Activated B cell treated with CpG ODN at 0.5 μM for 24 hours (primary cell): ENCODE measurements at regions not wholly inside any gene's neighbourhood (a gene's known extent, or its start where the extent isn't known, plus 50 kb on each side); places are given as distances from the start of the nearest gene placed in this dataset.

Source experiments
- ATAC-seq: fragments of 200-7000 bp; cut with Tn5 transposase; one replicate; pipeline ENCODE4 v1.10.0; 2021; ENCODE audit warnings: low read depth, mild to moderate bottlenecking, moderate library complexity
- CTCF ChIA-PET: fragments of 350-600 bp; sonication (Branson Sonifier 250); formaldehyde crosslinking; loops from one replicate; lab custom pipeline; 2021; ENCODE audit warnings: antibody characterized with exemption; lab: Charles Lee
- POLR2A ChIA-PET: fragments of 350-600 bp; sonication (Branson Sonifier 250); formaldehyde crosslinking; loops from one replicate; lab custom pipeline; 2021; ENCODE audit warnings: antibody characterized with exemption; lab: Charles Lee
- DNase-seq: peaks from one replicate; pipeline ENCODE4 v3.0.0; 2022
- H3K27ac Mint-ChIP-seq: one replicate; pipeline ENCODE4 v1.8.0; 2020; ENCODE audit warnings: mixed read lengths
- H3K27me3 Mint-ChIP-seq: one replicate; pipeline ENCODE4 v1.8.0; 2021; ENCODE audit warnings: mixed read lengths
- H3K36me3 Mint-ChIP-seq: one replicate; pipeline ENCODE4 v1.8.0; 2021; ENCODE audit warnings: low read depth, mixed read lengths
- H3K4me1 Mint-ChIP-seq: one replicate; pipeline ENCODE4 v1.8.0; 2021; ENCODE audit warnings: mixed read lengths
- H3K4me3 Mint-ChIP-seq: one replicate; pipeline ENCODE4 v1.8.0; 2020; ENCODE audit warnings: mild to moderate bottlenecking, mixed read lengths
- H3K9me3 Mint-ChIP-seq: one replicate; pipeline ENCODE4 v1.8.0; 2020; ENCODE audit warnings: mixed read lengths
- intact Hi-C: fragments of 100-400 bp; cut with micrococcal nuclease; formaldehyde crosslinking; loops from one replicate; pipeline ENCODE4 v1.15.1; 2024
- TF ChIP-seq, protein P1 (sequence below): fragments of 200-600 bp; IDR thresholded peaks from one replicate; pipeline ENCODE4 v1.8.0; 2022; ENCODE audit warnings: antibody characterized with exemption, mild to moderate bottlenecking

DNA sequence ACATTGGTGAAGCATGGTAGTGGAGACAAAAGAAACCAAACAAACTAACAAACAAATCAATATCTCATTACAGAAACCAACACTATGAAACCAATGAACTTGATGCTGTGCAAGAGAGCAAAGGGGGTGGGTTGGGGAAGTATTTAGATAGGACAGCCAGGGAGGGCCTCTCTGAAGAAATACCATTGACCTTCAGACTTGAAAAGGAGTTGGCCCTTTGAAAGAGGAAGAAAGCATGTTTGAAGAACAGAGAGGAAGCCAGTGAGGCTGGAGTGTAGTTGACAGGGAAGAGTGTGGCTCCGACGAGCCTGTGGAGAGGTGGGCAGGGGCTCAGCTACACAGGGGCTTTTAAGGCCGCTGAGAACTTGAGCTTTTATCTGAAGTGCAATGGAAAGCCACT lies 151.0 kb upstream of the GATA6 start:
- Mint-ChIP-seq H3K4me1 (no peaks in the 10 kb centered on the region), H3K36me3 (no peaks in the 10 kb centered on the region), H3K27ac (no peak overlapping the region), H3K4me3 (no peak overlapping the region), H3K27me3 (no peaks in the 10 kb centered on the region), H3K9me3 (peaks cover 9% of the 10 kb centered on the region)
- TF ChIP-seq, protein P1, sequence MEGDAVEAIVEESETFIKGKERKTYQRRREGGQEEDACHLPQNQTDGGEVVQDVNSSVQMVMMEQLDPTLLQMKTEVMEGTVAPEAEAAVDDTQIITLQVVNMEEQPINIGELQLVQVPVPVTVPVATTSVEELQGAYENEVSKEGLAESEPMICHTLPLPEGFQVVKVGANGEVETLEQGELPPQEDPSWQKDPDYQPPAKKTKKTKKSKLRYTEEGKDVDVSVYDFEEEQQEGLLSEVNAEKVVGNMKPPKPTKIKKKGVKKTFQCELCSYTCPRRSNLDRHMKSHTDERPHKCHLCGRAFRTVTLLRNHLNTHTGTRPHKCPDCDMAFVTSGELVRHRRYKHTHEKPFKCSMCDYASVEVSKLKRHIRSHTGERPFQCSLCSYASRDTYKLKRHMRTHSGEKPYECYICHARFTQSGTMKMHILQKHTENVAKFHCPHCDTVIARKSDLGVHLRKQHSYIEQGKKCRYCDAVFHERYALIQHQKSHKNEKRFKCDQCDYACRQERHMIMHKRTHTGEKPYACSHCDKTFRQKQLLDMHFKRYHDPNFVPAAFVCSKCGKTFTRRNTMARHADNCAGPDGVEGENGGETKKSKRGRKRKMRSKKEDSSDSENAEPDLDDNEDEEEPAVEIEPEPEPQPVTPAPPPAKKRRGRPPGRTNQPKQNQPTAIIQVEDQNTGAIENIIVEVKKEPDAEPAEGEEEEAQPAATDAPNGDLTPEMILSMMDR = no peak
- no peak for ATAC-seq
- ChIA-PET CTCF (no interaction called here), POLR2A (no interaction called here)
- no peak for DNase-seq
- intact Hi-C loops = no loop called here

DNA sequence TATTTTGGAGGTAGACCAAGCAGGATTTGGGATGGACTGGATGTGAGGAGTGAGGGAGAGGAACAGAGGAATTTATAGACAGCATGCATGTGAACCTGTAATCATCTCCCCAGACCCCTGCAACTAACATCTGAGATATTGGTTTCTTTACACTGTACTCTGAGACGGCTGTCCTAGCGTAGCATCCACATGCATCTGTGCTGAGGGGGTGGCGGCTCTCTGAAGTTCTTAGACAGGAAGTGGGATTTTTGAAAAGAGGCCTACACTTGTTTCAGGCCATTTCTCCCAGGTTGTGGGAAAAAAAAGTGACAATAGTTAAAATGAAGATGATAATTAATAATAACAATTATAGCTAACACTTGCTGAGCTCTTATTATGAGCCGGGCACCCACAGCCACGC lies 150.2 kb upstream of the GATA6 start:
- intact Hi-C loops = no loop called here
- no peaks in the 10 kb centered on the region for H3K27me3 Mint-ChIP-seq

DNA sequence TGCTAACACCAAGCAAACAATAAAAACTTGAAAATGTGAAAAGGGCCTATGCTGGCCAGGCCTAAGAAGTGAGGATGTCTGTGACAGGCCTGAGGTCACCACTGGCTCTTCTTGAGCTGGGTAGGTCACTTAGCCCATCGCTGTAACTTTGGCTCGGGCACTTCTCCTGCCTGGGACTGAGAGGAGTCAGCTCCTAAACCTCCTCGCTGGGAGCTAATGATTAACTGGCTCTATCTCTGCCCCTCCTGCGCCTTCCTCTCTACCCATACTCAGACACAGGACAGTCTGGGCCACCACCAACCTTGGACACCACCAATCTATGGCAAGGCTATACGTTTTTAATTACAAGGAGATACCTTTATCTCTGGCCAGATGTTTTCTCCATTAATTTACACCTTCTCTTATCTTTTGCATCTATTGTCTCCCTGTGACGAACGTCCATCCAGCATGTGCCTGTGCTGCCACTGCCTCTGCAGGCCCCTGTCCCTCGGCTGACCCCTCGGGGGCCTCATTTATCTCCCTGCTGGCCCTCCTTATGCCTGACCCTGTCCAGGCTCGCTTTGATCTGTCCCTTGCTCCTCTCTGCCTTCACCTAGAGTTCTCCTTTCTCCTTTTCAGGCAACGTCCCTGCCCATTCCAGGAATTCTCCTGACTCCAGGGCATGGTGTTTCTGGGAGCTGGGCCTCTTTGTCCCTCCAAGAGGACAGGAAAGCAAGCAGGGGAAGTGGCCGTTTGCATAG lies 149.1 kb upstream of the GATA6 start:
- CTCF ChIA-PET = no interaction called here
- DNase-seq (no peak), ATAC-seq (no peak)
- intact Hi-C loops = no loop called here
- TF ChIP-seq, protein P1 = no peak
- POLR2A ChIA-PET = no interaction called here
- Mint-ChIP-seq H3K4me1 (no peaks in the 10 kb centered on the region), H3K4me3 (no peak overlapping the region), H3K27ac (no peak overlapping the region), H3K9me3 (peaks cover 2% of the 10 kb centered on the region), H3K27me3 (no peaks in the 10 kb centered on the region), H3K36me3 (no peaks in the 10 kb centered on the region)

More for the DNA sequence above, 150.2 kb upstream of the GATA6 start:
- Mint-ChIP-seq H3K4me3 (no peak overlapping the region), H3K36me3 (no peaks in the 10 kb centered on the region), H3K27ac (no peak overlapping the region), H3K9me3 (peaks cover 4% of the 10 kb centered on the region), H3K4me1 (no peaks in the 10 kb centered on the region)
- ChIA-PET CTCF (no interaction called here), POLR2A (no interaction called here)
- TF ChIP-seq, protein P1 = no peak
- DNase-seq (no peak), ATAC-seq (no peak)

- peaks cover 2% of the 10 kb centered on the region for H3K9me3 Mint-ChIP-seq
- TF ChIP-seq, protein P1 = no peak
- H3K27ac Mint-ChIP-seq = no peak overlapping the region
- no peak for DNase-seq
- intact Hi-C loops = no loop called here
- ChIA-PET CTCF (no interaction called here), POLR2A (no interaction called here)
- no peaks in the 10 kb centered on the region for H3K4me1 Mint-ChIP-seq
- H3K27me3 Mint-ChIP-seq = no peaks in the 10 kb centered on the region
- H3K4me3 Mint-ChIP-seq = no peak overlapping the region
- H3K36me3 Mint-ChIP-seq = no peaks in the 10 kb centered on the region
- no peak for ATAC-seq
These were observed 148.5 kb upstream of the GATA6 start for GRCh38 chr18:22020867-22021370.

GRCh38 chr18:22021701-22022100 lies 147.7 kb upstream of the GATA6 start:
- Mint-ChIP-seq H3K36me3 (no peaks in the 10 kb centered on the region), H3K4me3 (no peak overlapping the region), H3K27ac (no peak overlapping the region), H3K27me3 (no peaks in the 10 kb centered on the region), H3K4me1 (no peaks in the 10 kb centered on the region), H3K9me3 (peaks cover 2% of the 10 kb centered on the region)
- TF ChIP-seq, protein P1 = no peak
- DNase-seq = no peak
- CTCF ChIA-PET = no interaction called here
- POLR2A ChIA-PET = no interaction called here
- intact Hi-C loops = no loop called here
- ATAC-seq = no peak
